Mesendoderm (in vitro differentiated cells): ENCODE measurements at regions not wholly inside any gene's neighbourhood (a gene's known extent, or its start where the extent isn't known, plus 50 kb on each side); places are given as distances from the start of the nearest gene placed in this dataset.

Experiments
- DNase-seq: peaks from one replicate; pipeline ENCODE4 v3.0.0; 2013
- H2AK5ac ChIP-seq: 2 replicates; pipeline ENCODE4 v1.6.1; 2013; ENCODE audit warnings: low read length, inconsistent platforms
- H2BK120ac ChIP-seq: 2 replicates; pipeline ENCODE4 v1.6.1; 2013; ENCODE audit warnings: low read depth, mild to moderate bottlenecking, low read length, moderate library complexity, mixed read lengths
- H2BK15ac ChIP-seq: replicated peaks from 2 replicates; pipeline ENCODE4 v1.6.1; 2013; ENCODE audit warnings: low read depth, mild to moderate bottlenecking, moderate library complexity
- H2BK5ac ChIP-seq: 2 replicates; pipeline ENCODE4 v1.6.1; 2013; ENCODE audit warnings: low read length, inconsistent platforms
- H3K18ac ChIP-seq: 2 replicates; pipeline ENCODE4 v1.6.1; 2013; ENCODE audit warnings: mild to moderate bottlenecking, low read length, mixed read lengths
- H3K23ac ChIP-seq: one replicate; pipeline ENCODE4 v1.6.1; 2013; ENCODE audit warnings: low read length
- H3K27ac ChIP-seq: 2 replicates; pipeline ENCODE4 v1.5.1; 2013; ENCODE audit warnings: low read depth, mild to moderate bottlenecking, inconsistent platforms, low read length, moderate library complexity
- H3K27me3 ChIP-seq: 2 replicates; pipeline ENCODE4 v1.6.1; 2013; ENCODE audit warnings: low read length, control low read depth, mild to moderate bottlenecking, inconsistent platforms; ENCODE audit not compliant: insufficient read depth, poor library complexity
- H3K36me3 ChIP-seq: 2 replicates; pipeline ENCODE4 v1.6.1; 2013; ENCODE audit warnings: low read length, inconsistent platforms; ENCODE audit not compliant: control insufficient read depth, insufficient read depth
- H3K4ac ChIP-seq: one replicate; pipeline ENCODE4 v1.6.1; 2013; ENCODE audit warnings: low read depth, mild to moderate bottlenecking, low read length, moderate library complexity
- H3K4me1 ChIP-seq: 2 replicates; pipeline ENCODE4 v1.6.1; 2013; ENCODE audit warnings: low read depth, low read length, inconsistent platforms; ENCODE audit not compliant: control insufficient read depth
- H3K4me2 ChIP-seq: 2 replicates; pipeline ENCODE4 v1.6.1; 2013; ENCODE audit warnings: low read length
- H3K4me3 ChIP-seq: 2 replicates; pipeline ENCODE4 v1.5.1; 2013; ENCODE audit warnings: mild to moderate bottlenecking, low read length
- H3K56ac ChIP-seq: one replicate; pipeline ENCODE4 v1.6.1; 2013; ENCODE audit warnings: low read length
- H3K79me1 ChIP-seq: 2 replicates; pipeline ENCODE4 v1.6.1; 2013; ENCODE audit warnings: low read length, inconsistent platforms
- H3K79me2 ChIP-seq: 2 replicates; pipeline ENCODE4 v1.6.1; 2013; ENCODE audit warnings: mild to moderate bottlenecking, low read length; ENCODE audit not compliant: control insufficient read depth, insufficient read depth
- H3K9ac ChIP-seq: 2 replicates; pipeline ENCODE4 v1.6.1; 2013; ENCODE audit warnings: low read length, inconsistent platforms
- H4K5ac ChIP-seq: one replicate; pipeline ENCODE4 v1.6.1; 2013; ENCODE audit warnings: low read length
- H4K8ac ChIP-seq: one replicate; pipeline ENCODE4 v1.6.1; 2013; ENCODE audit warnings: low read depth, mild to moderate bottlenecking, control low read depth, low read length, moderate library complexity
- WGBS: extraction: QIAGEN DNeasy Blood & Tissue Kit; methylation state at CpG from one replicate; pipeline ENCODE4 v1.1.7; 2013; ENCODE audit warnings: low lambda C conversion rate, missing lambda C conversion rate; ENCODE audit not compliant: insufficient coverage; ENCODE audit errors: extremely low coverage; 5-methylcytosine and 5-hydroxymethylcytosine counted together

DNA sequence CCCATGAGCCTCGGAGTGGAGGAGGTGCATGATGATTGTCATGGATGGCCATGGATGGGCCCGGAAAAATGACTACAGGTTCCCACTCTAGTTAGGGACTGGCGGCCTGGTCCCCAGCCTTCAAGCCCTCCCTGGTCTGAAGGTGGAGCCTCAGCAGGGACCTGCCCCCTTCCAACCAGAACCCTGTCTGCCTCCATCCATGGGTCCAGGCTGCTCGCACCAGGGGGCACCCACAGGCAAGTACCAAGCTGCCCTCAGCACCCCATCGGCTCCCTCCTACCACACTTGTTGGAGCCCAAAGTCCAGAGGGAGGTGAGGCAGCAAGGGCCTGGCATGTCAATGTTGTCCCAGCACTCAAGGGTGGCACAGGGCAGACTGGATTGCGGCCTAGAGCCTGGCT is 2468.6 kb downstream of the PCDH7 start:
- Histone ChIP-seq H3K23ac (no peak overlapping the region), H3K36me3 (no peaks in the 10 kb centered on the region), H2BK15ac (no peak overlapping the region), H2BK5ac (no peak overlapping the region), H3K4ac (no peak overlapping the region), H3K79me1 (no peaks in the 10 kb centered on the region), H3K56ac (no peak overlapping the region), H3K79me2 (no peaks in the 10 kb centered on the region), H2AK5ac (no peak overlapping the region), H3K4me3 (no peak overlapping the region), H3K18ac (no peak overlapping the region), H3K9ac (no peak overlapping the region), H3K4me1 (no peaks in the 10 kb centered on the region), H3K27ac (no peak overlapping the region), H2BK120ac (no peak overlapping the region), H3K27me3 (no peaks in the 10 kb centered on the region), H4K5ac (no peak overlapping the region), H4K8ac (no peak overlapping the region), H3K4me2 (no peak overlapping the region)
- WGBS, result no CpG with 5 or more reads among the region's 6 CpGs
- no peak for DNase-seq

DNA sequence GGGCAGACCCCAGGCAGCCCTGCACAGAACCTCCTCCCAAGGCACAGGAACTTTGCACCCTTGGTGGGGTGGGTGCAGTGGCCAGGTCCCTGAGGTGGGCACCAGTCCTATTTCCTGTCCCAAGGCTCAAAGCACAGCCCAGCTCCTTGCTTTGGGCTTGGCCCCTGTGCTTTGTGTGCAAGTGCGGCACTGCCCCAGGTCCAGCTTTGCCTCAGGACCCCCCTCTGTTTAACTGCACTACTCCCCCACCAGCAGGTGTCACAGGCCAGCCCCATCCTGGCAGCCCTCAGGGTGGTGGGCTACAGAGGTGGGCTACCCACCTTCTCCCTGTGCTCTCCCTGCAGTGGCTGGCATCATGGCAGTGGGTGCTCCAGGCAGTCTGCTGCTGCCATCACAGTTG is 2469.0 kb downstream of the PCDH7 start:
- no peaks in the 10 kb centered on the region for H3K4me1 ChIP-seq
- H2BK120ac ChIP-seq, result no peak overlapping the region
- no peaks in the 10 kb centered on the region for H3K36me3 ChIP-seq
- H2AK5ac ChIP-seq, result no peak overlapping the region
- no peak overlapping the region for H3K56ac ChIP-seq
- no peak overlapping the region for H3K18ac ChIP-seq
- no peak overlapping the region for H3K27ac ChIP-seq
- no peak overlapping the region for H4K5ac ChIP-seq
- H3K4me3 ChIP-seq, result no peak overlapping the region
- H3K9ac ChIP-seq, result no peak overlapping the region
- H3K27me3 ChIP-seq, result no peaks in the 10 kb centered on the region
- H3K23ac ChIP-seq, result no peak overlapping the region
- H4K8ac ChIP-seq, result no peak overlapping the region
- no peak overlapping the region for H3K4me2 ChIP-seq
- DNase-seq, result no peak
- H2BK5ac ChIP-seq, result no peak overlapping the region
- no peak overlapping the region for H3K4ac ChIP-seq
- H3K79me2 ChIP-seq, result no peaks in the 10 kb centered on the region
- no peaks in the 10 kb centered on the region for H3K79me1 ChIP-seq
- no CpG with 5 or more reads among the region's 1 CpG for whole genome bisulfite sequencing
- H2BK15ac ChIP-seq, result no peak overlapping the region

- H3K4me2 ChIP-seq, result no peak overlapping the region
- H3K79me1 ChIP-seq, result no peaks in the 10 kb centered on the region
- H3K27ac ChIP-seq, result no peak overlapping the region
- no peak overlapping the region for H2BK120ac ChIP-seq
- no peaks in the 10 kb centered on the region for H3K79me2 ChIP-seq
- H2AK5ac ChIP-seq, result no peak overlapping the region
- H4K5ac ChIP-seq, result no peak overlapping the region
- WGBS, result no CpG with 5 or more reads among the region's 2 CpGs
- no peak overlapping the region for H3K56ac ChIP-seq
- no peak for DNase-seq
- no peaks in the 10 kb centered on the region for H3K27me3 ChIP-seq
- H3K36me3 ChIP-seq, result no peaks in the 10 kb centered on the region
- no peak overlapping the region for H3K9ac ChIP-seq
- no peak overlapping the region for H3K18ac ChIP-seq
- H3K4ac ChIP-seq, result no peak overlapping the region
- no peak overlapping the region for H3K23ac ChIP-seq
- no peaks in the 10 kb centered on the region for H3K4me1 ChIP-seq
- no peak overlapping the region for H2BK5ac ChIP-seq
- no peak overlapping the region for H3K4me3 ChIP-seq
- no peak overlapping the region for H2BK15ac ChIP-seq
- H4K8ac ChIP-seq, result no peak overlapping the region
Observed at GRCh38 chr4:33193109-33193508, 2472.9 kb downstream of the PCDH7 start.

DNA sequence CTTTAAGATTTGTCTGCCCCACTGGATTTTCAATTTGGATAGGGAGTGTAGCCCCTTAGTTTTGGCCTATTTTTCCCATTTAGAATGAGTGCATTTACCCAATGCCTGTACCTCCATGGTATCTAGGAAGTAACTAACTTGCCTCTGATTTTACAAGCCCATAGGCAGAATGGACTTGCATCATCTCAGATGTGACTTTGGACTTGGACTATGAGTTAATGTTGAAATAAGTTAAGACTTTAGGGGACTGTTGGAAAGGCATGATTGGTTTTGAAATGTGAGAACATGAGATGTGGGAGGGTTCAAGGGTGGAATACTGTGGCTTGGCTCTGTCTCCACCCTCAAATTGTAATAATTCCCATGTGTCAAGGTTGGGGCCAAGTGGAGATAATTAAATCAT is 2480.2 kb downstream of the PCDH7 start:
- Histone ChIP-seq H3K23ac (no peak overlapping the region), H3K56ac (no peak overlapping the region), H2BK120ac (no peak overlapping the region), H3K27ac (no peak overlapping the region), H3K79me1 (no peaks in the 10 kb centered on the region), H3K36me3 (no peaks in the 10 kb centered on the region), H4K5ac (no peak overlapping the region), H4K8ac (no peak overlapping the region), H2AK5ac (no peak overlapping the region), H2BK15ac (no peak overlapping the region), H3K9ac (no peak overlapping the region), H3K27me3 (no peaks in the 10 kb centered on the region), H3K4me3 (no peak overlapping the region), H3K4me1 (no peaks in the 10 kb centered on the region), H3K4ac (no peak overlapping the region), H3K4me2 (no peak overlapping the region), H2BK5ac (no peak overlapping the region), H3K79me2 (no peaks in the 10 kb centered on the region), H3K18ac (no peak overlapping the region)
- DNase-seq, result no peak

GRCh38 chr4:33218238-33218637 is 2498.1 kb downstream of the PCDH7 start:
- H3K4ac ChIP-seq, result no peak overlapping the region
- H3K23ac ChIP-seq, result no peak overlapping the region
- no peak for DNase-seq
- H3K79me1 ChIP-seq, result no peaks in the 10 kb centered on the region
- no peak overlapping the region for H3K18ac ChIP-seq
- no peaks in the 10 kb centered on the region for H3K4me1 ChIP-seq
- H4K5ac ChIP-seq, result no peak overlapping the region
- no peak overlapping the region for H2BK15ac ChIP-seq
- H2AK5ac ChIP-seq, result no peak overlapping the region
- no peak overlapping the region for H4K8ac ChIP-seq
- no peaks in the 10 kb centered on the region for H3K36me3 ChIP-seq
- no peaks in the 10 kb centered on the region for H3K27me3 ChIP-seq
- no peaks in the 10 kb centered on the region for H3K79me2 ChIP-seq
- WGBS, result no CpG with 5 or more reads among the region's 5 CpGs
- H3K56ac ChIP-seq, result no peak overlapping the region
- no peak overlapping the region for H2BK5ac ChIP-seq
- no peak overlapping the region for H3K9ac ChIP-seq
- H3K27ac ChIP-seq, result no peak overlapping the region
- H3K4me3 ChIP-seq, result no peak overlapping the region
- H3K4me2 ChIP-seq, result no peak overlapping the region
- H2BK120ac ChIP-seq, result no peak overlapping the region

DNA sequence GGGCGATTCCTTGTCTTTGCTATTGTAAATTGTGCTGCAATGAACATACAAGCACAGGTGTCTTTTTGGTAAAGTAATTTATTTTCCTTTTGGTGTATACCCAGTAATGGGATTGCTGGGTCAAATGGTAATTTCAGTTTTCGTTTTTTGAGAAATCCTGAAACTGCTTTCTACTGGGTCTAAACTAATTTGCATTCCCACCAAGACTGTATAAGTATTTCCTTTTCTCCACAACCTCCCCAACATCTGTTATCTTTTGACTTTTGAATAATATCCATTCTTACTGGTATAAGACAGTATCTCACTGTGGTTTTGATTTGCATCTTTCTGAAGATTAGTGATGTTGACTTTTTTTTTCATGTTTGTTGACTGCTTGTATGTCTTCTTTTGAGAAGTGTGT is 2506.0 kb downstream of the PCDH7 start:
- H2BK5ac ChIP-seq, result no peak overlapping the region
- no peak overlapping the region for H2AK5ac ChIP-seq
- H3K79me2 ChIP-seq, result no peaks in the 10 kb centered on the region
- no peak overlapping the region for H4K5ac ChIP-seq
- no peak overlapping the region for H2BK15ac ChIP-seq
- no peak overlapping the region for H3K4me3 ChIP-seq
- H3K27me3 ChIP-seq, result no peaks in the 10 kb centered on the region
- DNase-seq, result no peak
- H3K4ac ChIP-seq, result no peak overlapping the region
- no peak overlapping the region for H3K27ac ChIP-seq
- no peak overlapping the region for H3K4me2 ChIP-seq
- H3K4me1 ChIP-seq, result no peaks in the 10 kb centered on the region
- no CpG with 5 or more reads among the region's 2 CpGs for WGBS
- H3K36me3 ChIP-seq, result no peaks in the 10 kb centered on the region
- no peaks in the 10 kb centered on the region for H3K79me1 ChIP-seq
- no peak overlapping the region for H3K18ac ChIP-seq
- H3K9ac ChIP-seq, result no peak overlapping the region
- no peak overlapping the region for H3K23ac ChIP-seq
- no peak overlapping the region for H3K56ac ChIP-seq
- H2BK120ac ChIP-seq, result no peak overlapping the region
- H4K8ac ChIP-seq, result no peak overlapping the region
